ENCODE measurements at regions not wholly inside any gene's neighbourhood (a gene's known extent, or its start where the extent isn't known, plus 50 kb on each side); places are given as distances from the start of the nearest gene placed in this dataset.
"Not testable (repeated sequence)": the region's sequence is repeated elsewhere in the genome, so short reads cannot be mapped to it uniquely, and the experiment has no call there.

DNA sequence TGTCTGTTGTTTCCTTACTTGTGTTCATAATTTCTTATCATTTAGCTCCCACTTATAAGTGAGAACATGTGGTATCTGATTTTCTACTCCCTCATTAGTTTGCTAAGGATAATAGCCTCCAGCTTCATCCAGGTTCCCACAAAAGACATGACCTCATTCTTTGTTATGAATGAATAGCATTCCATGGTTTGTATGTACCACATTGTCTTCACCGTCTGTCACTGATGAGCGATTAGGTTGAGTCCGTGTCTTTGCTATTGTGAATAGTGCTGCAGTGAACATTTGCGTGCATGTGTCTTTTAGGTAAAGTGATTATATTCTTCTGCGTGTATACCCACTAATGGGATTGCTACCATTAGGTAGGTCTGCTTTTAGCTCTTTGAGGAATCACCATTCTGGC is 624.3 kb upstream of the EPHA5 start:
- peak; percentile 85 for DNase-seq (ENCODE audit: low read depth)

DNA sequence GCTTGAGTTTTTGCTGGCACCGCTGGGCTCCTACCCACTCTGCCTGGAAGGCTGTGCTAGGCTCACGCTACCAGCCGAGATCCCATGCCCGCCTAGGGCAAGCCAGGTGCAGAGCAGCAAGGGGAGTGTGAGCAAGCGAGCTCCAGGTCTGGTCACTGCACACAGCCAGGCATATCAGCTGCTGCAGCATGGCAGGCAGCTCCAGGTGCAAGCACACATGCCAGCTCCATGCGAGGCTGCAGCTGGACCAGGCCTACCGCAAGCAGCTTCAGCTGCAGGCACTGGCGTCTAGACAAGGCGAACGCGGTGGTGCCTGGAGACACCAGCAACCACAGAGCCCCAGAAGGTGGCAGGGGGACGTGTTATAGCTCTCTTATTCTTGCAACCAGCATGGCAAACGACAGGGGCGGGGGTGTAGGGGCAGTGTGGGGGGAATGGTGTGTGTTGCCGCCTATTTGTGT is 614.7 kb upstream of the EPHA5 start:
- no peak for DNase-seq (ENCODE audit: low read depth)

DNA sequence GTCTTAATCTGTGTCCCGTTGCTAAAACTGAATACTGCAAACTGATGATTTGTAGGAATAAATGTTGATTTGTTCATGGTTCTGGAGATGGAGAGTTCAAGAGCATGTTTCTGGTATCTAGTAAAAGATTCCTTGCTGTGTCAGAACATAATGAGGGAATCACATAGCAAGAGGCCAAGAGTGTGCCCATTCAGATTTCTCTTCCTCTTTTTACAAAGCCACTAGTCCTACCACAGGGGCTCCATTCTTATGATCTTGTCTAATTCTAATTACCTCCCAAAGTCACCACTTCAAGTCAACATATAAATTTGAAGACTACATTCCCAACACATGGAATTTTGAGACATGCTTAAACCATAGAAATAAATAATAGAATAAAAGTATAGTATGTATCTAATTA is 608.8 kb upstream of the EPHA5 start:
- DNase-seq (ENCODE audit: low read depth), result no peak

DNA sequence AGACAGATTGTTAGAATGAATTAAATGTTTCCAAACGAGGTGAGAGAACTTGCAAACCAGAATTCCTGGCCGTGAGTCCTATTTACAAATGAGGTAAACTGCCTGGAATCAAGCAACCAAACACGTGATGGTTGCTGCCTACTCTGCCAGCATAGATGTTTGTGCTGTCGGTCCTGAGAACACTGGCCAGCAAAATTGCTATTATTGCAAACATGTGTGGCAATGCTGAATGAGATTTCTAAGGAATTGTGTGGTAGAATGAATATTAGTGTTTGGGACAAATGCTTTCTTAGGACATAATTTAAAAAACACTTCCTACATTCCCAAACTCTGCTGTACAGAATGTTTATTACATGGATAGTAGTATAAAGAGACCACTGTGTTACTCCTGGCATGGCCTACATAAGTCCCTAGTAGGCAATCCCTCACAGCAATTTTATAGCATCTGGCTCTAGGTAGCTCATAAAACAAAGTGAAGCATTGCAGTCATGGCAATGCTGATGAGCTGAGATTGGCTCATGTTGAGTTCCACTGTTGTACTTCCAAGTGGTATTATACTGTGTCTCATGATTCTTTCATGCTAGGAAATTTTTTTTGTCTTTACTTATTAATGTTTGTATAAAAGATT is 605.2 kb upstream of the EPHA5 start:
- no peak for DNase-seq (ENCODE audit: low read depth)

DNA sequence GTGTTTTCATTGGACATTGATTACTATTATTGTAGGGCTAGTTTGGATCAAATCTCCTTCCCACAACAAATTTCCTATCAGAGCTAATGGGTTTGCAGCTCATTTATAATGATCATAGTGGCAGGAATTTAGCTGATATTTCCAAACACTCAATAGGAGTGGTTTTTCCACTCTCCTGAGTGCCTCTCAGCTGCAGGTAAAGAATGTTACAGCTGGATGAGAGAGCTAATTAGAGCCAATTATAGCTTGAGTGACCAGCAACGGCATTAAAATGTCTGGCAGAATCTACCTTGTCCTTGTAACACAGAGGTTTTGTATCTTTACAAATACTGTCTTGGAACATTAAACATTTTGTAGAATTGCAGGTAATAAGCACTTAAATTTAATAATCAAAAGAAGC is 602.8 kb upstream of the EPHA5 start:
- DNase-seq (ENCODE audit: low read depth), result no peak

DNA sequence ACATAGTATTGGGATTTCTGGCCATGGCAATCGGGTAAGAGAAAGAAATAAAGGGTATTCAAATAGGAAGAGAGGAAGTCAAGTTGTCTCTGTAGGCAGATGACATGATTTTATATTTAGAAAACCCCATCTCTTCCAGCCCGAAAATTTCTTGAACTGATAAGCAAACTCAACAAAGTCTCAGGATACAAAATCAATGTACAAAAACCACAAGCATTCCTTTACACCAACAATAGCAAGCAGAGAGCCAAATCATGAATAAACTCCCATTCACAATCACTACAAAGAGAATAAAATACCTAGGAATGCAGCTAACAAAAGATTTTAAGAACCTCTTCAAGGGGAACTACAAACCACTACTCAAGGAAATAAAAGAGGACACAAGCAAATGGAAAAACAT is 600.1 kb upstream of the EPHA5 start:
- not testable (repeated sequence) for DNase-seq (ENCODE audit: low read depth)

DNA sequence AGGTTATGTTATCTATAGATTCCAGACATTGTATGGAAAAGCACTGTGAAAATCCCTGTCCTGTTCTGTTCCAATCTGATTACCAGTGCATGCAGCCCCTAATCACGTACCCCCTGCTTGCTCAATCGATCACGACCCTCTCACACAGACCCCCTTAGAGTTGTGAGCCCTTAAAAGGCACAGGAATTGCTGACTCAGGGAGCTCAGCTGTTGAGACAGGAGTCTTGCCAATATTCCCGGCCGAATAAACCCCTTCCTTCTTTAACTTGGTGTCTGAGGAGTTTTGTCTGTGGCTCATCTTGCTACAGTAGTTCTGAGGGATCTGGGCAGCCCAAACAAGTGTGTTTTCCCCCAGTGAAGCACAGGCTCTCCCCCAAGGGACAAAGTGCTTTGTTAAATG is 596.3 kb upstream of the EPHA5 start:
- not testable (repeated sequence) for DNase-seq (ENCODE audit: low read depth)

DNA sequence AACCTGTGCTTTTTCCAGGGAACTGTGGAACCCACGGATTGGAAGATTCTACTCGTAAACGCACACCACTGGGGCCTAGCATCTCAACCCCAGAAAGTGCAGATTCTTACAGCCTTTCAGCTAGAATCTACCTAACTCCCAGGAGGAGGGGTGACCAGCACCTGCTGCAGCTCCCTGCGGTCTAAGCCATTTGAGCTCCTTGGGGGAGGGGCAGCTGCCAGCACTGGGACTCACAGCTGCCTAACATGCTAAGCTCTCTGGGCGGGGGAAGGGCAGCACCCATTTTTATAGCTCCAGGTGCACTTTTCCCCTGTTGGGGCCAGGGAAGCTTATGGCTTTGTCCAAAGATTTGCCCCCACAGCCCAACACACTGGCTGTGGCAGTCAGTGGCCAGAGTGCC is 595.7 kb upstream of the EPHA5 start:
- no peak for DNase-seq (ENCODE audit: low read depth)

DNA sequence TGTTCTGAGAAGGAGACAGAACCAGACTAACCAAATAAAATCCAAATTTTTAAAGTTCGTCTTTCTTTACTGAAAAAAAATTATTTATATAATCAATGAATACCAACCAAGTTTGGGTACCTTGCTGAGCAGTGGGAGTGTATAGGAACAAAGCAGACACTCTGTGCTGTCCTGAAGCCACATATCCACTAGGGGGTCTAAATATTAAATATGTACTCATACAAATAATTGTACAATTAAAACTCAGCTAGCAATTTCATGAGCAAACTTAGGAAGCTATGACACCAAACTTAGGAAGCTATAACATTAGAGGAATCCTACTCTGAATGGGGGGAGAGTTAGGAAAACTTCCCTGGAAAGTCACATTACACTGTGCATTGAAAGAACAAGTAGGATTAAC is 582.0 kb upstream of the EPHA5 start:
- DNase-seq (ENCODE audit: low read depth), result no peak

DNA sequence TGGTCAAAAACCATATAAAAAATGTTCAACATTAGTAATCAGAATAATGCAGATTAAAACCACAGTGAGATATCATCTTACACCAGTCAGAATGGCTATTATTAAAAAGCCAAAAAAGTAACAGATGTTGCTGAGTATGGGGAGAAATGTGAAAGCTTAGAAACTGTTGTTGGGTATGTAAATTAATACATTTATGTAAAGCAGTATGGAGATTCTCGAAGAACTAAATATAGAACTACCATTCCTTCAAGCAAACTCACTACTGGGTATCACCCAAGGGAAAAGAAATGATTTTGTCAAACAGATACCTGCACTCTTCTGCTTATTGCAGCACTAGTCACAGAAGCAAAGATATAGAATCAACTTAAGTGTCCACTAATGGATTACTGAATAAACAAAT is 576.4 kb upstream of the EPHA5 start:
- DNase-seq (ENCODE audit: low read depth), result no peak

DNA sequence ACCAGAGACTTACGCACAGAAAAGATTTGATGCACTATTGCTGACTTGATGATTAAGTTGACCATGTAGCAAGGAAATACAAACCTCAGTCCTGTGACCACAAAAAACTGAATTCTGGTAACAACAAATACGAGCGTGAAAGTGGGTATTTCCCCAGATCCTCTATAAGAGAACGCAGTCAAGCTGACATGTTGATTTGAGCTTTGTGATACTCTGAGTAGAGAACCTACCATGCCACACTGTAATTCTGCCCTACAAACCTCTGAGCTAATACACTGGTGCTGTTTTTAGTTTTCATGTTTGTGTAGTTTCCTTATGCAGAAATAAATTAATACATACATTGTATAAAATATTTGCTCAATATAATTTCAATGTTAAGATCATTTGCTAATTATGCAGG is 565.6 kb upstream of the EPHA5 start:
- no peak for DNase-seq (ENCODE audit: low read depth)

DNA sequence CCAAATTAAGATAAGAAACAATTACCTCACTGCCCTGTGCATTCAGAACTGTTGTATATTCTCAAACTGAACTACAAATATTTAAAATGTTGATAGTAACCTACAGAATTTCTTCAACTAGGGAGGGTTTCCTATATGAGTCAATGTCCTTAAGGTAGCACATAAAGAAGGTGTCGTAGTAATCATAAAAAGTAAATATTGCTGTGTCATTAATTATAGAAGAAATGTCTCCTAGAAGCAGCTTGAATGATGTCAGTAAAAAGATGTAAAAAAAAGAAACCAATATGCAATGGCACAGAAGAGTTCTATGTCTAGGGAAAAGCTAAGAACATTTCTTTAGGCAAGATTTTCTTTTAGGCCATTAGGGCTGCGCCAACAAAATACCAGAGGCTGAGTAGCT is 559.6 kb upstream of the EPHA5 start:
- no peak for DNase-seq (ENCODE audit: low read depth)

DNA sequence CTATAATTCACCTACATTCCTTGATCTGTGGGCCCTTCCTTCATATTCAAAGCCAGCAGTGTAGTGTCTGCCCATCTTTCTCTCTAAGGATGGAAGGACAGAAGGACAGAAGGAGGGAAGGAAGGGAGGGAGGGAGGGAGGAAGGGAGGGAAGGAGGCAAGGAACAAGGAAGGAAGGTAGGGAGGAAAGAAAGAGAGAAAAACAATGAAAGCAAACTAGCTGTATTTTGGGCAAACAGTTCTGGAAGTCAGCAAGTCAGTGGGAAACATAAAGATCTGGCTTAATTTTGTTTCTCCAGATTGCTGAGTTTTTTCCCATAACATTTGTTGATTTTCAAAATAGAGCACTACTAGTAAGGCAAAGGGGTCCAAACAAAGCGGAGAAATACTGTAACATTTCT is 555.2 kb upstream of the EPHA5 start:
- DNase-seq (ENCODE audit: low read depth), result no peak

DNA sequence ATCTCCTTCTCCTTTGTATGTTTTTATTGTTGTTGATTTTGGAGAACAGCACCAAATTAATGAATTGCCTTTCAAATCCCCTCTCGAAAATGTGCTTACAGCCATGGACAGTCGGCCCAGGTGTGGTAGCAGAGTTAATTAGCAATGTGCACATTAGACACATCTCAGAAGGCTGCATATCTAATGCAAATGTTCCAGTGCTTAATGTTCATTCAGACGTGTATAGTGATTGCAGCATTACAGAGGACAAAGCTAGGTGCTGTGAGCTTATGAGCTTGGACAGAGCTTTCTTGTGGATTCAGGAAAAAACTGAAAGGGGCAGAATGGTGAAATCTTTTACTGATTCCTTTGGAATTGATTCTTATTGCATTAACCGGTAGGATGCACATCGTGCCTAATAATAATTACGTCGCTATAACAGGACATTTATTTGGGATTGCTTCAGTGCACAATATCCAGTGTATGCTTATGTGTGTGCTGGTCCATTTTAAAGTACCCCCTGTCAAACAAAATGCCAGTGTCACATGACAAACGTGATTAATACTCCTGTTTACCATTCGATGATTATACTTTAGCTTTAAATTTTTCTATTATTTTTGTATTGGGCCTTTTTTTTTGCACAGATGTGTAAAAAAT is 552.9 kb upstream of the EPHA5 start:
- no peak for DNase-seq (ENCODE audit: low read depth)

DNA sequence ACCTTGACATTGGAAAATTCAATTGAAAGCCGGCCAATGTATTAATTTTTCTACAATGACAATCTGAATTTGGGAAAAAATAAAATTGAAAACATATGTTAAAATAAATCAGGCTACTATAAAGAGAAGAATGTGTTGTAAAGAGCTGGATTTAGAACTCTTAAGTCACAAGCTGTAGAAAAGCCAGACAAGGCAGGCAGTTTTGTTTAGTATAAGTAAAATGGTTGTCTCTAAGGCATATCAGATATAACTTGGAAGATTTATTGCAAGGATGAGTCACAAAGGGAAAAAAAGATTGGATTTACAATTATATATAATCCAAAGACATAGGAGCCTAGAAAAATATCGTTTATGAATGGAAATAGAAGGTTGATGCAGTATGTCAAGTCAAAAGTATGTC is 549.1 kb upstream of the EPHA5 start:
- no peak for DNase-seq (ENCODE audit: low read depth)

DNA sequence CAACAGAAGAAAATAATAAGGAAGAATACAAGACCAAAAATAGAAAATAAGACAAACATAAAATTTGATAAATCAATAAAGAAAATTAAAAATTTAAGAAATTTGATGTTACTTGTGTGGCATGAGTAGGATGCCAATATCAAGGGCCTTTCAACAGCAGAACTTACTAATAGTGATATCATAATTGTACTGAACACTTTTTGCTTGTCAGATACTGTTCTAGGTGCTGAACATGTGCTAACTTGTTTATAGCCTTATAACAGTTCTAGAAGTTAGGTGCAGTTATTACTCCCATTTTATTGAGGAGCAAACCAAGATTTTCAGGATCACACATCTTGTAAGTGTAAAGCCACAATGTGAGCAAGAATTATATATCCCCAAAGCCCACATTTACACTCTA is 546.0 kb upstream of the EPHA5 start:
- no peak for DNase-seq (ENCODE audit: low read depth)

DNA sequence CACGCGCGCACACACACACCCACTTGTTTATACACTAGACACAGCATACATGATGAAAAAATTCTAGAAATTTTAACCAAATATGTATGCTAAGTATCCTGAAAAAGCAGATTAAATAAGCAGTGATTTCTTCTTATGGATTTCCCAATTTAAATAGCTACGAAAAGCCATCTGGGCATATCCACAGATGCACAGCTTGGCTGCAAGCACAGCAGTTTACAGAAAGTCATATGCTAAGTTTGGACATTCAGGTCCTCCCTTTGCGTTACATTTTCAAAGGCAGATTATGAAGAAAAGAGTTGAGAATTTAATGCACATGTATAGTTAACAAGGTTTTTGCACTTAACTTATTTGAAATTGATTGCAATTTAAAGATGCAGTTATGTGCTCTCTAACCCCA is 542.2 kb upstream of the EPHA5 start:
- no peak for DNase-seq (ENCODE audit: low read depth)

DNA sequence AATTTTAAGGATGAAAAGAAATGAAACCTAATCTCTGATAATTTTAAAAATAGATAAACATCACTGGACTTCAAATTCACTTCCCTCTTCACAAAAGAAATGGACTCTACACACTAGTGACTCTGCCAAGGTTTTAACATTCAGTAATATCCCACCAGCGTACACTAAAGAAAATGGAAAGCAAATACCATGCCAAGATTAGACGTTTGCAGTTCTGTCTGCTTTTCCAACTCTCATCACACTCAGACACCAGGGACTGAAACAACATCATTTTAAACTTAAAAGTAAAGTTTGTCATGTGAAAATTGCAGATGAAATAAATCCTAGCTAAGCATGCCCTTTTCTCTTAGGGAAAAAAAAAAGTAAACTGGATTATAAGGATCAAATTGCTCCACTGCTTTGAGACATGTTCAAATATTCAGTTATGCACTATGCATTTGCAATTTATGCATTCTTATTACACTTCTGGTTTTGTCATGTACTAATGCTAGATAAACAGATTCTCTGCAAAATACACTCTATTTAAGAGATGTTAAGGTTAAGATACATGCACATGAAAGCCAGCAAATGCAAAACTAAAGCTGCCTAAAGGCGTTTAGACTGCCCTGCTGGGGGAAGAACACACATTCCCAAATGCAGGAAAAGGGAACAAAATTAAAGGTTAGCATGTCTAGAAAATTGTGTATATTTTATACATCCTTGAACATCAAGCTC is 534.4 kb upstream of the EPHA5 start:
- DNase-seq (ENCODE audit: low read depth), result no peak

DNA sequence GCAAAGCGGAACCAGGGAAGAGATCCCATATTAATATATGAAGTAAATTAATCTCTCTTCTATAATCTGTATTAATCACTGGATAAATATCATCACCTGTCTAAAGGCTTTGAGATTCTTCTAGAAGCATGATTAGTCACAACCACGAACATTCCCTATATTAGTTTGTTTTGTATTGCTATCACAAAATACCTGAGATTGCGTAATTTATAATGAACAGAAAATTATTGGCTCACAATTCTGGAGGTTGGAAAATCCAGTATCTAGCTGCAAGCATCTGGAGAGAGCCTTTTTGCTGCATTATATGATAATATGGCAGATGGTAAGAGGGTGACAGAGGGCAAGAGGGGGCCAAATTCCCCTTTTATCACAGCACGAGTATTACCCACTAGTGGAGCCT is 532.6 kb upstream of the EPHA5 start:
- DNase-seq (ENCODE audit: low read depth), result no peak

DNA sequence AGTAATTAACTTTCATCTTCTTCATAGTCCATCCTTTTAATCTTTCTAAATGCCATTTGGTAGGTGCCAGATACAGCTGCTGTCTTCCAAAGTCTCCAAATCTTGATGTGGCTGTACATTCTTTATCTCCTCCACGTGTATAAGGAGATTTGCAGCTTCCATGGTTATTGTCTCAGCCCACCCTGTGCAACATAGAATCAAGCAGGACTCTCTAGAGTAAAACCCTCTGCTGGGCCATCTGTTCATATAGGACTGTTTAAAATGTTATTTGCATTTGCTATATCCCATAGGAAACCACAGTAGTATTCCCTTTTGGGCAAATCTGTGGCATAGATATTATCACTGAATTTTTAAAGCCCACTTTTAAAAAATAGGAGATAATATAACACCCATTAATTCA is 527.2 kb upstream of the EPHA5 start:
- no peak for DNase-seq (ENCODE audit: low read depth)

DNA sequence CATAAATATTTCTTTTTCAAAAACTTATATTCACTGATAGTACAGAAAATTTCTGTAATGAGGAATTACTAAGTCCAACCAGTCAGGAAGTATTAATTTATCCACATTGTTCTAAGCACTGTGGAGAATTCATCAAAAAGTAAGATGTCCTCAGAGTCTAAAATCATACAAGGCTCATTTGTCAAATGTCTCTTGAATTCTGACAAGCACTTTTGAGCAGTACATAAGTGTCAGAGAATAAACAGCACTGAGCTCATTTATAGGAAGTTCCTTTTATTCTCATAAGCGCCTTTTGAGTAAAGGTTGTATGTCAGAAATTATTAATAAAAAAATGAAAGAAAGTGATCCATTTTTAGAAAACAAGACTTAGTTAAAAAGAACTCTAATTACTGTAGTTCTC is 523.2 kb upstream of the EPHA5 start:
- no peak for DNase-seq (ENCODE audit: low read depth)

DNA sequence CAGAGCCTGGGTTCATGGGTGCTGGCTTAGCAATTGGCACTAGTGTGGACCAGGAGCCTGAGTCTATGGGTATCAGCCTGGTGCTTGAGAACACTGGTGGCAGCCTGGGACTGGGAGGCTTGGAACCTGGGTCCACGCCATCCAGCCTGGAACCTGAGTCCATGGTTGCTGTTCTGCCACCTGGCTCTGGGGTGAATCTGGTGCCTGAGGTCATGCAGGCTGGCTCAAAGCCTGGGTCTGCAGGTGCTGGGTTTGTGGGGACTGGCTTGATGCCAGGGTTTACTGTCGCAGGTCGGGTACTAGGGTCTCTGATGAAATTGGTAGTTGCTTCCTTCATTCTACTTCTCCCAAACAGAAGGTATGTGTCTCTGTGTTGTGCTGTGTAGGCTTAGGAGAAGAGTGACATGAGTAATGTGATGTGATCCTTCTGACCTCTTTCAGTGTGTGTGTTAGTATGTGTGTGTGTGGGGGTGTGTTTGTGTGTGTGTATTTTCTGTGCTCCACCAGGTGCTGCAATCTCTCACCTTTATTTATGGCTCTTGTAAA is 517.0 kb upstream of the EPHA5 start:
- no peak for DNase-seq (ENCODE audit: low read depth)

DNA sequence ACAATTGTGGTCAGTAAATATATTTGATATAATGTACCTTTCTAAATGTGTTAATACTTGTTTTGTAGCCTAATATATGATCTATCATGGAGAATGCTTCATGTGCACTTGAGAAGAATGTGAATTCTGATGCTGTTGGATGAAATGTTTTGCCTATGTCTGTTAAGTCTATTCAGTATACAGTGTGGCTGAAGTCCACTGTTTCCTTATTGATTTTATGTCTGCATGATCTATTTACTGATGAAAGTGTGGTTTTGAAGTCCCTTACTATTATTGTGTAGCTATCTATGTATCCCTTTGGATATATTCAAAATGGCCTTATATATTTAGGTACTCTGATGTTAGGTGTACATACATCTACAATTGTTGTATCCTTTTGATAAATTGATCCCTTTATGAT is 515.8 kb upstream of the EPHA5 start:
- no peak for DNase-seq (ENCODE audit: low read depth)
